Mesenteric fat pad (tissue), 1 donor: ENCODE measurements at regions not wholly inside any gene's neighbourhood (a gene's known extent, or its start where the extent isn't known, plus 50 kb on each side); places are given as distances from the start of the nearest gene placed in this dataset.
"Not testable (repeated sequence)": the region's sequence is repeated elsewhere in the genome, so short reads cannot be mapped to it uniquely, and the experiment has no call there.

Experiments
- DNase-seq: peaks from one replicate; pipeline ENCODE4 v3.0.0-alpha.2; 2020; ENCODE audit warnings: low spot score
- donor health status: DM: yes; HTN: yes; CAD: no.

DNA sequence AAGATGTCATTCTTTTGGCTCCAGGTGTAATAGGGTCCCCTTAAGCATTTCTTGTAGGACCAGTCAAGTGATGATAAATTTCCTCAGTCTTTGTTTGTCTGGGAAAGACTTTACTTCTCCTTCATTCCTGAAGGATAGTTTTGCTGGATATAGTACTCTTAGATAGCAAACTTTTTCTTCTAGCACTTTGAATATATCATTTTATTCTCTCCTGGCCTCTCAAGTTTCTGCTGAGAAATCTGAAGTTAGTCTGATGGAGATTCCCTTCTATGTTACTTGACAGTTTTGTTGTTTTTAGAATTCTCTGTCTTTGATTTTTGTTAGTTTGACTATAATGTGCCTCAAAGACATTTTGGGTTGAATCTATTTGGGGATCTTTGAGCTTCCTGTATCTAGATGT, 181.2 kb upstream of the HES1 start:
- no peak for DNase-seq

DNA sequence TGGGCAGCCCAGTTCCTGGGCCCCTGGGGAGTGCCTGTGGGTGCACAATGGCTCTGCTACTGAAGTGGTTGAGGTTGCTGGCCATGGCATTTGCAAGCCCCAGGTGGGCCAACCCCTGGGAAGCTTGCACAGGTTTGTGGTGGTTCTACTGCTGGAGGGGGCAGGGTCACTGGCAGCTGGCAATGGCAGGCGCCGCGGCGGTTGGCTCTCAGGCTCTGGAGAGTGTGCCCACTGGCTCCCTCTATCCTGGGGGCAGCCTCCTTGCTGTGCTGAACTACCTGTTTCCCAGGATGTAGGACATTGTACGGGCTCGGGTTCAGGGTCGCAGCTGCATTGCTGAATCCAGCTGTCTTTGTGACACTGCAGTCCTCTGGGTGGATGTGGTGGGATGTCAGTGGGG, 180.2 kb upstream of the HES1 start:
- no peak for DNase-seq

DNA sequence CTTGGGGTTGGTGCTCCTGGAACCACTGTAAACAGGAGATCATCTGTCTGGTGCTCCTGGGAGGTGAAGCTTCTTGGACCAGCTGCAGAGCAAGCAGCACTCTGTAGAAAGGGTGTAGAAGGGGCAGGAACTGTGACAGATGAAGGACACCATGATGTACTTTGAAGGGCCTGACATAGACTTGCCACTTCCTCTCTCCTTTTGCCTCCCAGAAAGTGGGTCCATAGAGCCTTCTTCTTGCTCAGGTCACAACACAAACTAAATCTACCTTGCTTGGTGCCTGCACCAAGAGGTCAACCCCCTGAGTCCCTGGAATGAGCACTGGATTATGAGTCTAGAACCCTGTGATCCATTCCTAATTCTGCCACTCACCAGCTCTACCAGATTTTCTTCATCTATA, 176.1 kb upstream of the HES1 start:
- no peak for DNase-seq

DNA sequence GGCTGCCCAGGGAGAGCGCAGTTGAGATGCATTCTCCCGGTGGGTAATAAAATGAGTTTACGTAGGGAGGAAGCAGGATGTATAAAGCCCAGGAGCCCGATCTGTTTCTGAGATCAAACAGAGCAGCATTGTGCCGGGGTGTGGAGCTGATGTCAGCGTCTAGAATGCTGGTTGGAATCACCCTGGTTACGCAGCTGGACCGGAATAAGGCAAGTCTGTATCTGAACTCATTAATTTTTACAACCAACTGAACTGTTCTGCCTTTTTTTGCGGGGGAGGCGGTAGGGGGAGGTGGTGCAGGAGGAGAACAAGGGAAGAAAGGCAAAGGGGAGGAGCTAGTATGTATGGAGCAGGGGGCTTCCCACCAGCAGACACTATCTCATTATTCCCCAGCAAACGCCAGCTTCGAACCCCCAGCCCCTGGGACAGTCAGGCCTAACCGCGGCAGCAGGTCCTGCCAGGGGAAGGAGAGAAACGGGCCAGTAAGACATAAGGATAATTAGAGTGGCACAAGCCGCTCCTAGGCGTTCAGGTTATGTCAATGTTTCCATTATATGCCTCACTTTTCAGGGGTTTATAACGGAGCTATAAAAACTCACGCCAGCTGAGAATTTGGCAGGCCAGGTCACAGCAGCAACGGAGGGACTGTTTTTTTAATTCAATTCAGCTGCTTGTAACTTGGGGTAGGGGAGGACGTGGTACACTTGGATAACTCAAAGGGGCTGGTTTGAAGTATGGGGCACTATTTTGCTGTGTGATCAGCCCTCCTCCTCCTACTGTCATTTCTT, 175.3 kb upstream of the HES1 start:
- DNase-seq, result no peak

DNA sequence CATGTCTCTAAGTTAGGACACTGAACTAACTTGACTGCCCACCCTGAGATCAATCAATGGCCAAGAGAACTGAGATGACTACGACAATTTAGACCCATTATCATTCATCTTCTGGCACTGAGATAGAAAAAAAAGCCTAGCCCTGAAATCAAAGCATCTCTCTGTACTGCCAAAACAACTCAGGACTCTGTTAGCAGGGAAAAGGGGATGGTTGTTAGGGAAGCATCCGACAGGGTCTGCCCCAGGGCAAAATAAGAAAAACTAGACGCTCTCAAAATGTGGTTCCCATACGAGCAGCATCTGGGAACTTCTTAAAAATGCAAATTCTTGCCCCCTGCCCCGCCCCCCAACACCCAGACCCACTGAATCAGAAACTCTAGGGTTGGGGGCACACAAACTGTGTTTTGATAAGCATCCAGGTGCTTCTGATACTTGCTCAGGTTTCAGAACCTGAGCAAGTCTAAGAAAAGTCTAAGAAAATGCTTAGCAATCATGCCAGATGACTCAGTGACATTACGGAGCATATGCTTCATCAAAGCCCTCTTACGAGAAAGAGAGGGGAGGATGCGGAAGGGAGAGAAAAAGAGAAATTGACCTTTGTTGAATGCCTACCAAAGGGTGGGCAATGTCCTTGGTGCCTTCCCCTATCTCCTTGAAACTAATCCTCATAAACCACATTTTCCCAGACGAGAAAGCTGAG, 172.8 kb upstream of the HES1 start:
- no peak for DNase-seq

DNA sequence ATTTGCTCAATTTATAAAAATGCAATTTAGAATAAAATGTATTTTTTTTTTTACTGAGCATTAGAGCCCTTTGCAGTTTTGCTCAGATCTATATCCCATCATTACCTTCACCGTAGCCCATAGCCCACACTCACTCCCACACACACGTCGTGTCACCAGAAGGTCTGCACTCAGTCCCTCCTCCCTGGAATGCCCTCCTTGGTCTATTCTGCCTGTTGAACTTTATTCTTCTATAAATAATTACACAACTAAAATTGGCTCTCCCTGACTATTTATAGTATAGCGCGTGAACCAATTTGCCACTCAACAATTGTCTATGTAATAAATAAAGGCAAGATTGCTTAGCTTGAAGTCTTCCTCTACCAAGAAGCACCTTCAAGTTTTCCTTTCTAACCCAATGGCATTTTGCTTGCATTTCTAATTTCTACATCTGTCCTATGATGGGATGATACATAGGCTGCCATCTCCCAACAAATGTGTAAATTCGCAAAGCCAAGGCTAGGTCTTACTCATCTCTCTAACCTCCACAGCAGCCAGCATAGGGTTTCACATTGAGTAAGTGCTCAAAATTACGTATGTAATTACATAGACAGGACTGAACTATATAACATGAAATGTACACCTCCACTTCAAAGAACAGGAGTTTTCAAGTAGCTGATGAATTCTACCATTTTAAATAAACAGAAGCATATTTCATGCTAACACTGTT, 172.0 kb upstream of the HES1 start:
- DNase-seq, result no peak

DNA sequence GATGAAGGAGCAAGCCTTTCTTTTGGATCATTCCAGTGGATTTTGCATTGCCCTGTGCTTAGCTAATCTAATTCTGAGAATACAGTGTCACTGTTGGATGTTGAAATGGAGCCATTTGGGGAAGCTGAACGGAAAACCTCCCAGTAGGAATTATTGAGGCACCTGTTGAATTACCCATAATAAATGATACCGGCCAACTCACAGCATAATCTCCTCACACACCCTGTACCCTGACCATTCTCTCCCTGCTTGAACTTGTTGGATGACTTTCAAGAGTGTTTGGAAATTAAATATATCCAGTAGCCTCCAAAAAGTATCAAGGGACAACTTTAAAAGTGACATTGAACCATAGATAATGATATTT, 171.4 kb upstream of the HES1 start:
- no peak for DNase-seq

DNA sequence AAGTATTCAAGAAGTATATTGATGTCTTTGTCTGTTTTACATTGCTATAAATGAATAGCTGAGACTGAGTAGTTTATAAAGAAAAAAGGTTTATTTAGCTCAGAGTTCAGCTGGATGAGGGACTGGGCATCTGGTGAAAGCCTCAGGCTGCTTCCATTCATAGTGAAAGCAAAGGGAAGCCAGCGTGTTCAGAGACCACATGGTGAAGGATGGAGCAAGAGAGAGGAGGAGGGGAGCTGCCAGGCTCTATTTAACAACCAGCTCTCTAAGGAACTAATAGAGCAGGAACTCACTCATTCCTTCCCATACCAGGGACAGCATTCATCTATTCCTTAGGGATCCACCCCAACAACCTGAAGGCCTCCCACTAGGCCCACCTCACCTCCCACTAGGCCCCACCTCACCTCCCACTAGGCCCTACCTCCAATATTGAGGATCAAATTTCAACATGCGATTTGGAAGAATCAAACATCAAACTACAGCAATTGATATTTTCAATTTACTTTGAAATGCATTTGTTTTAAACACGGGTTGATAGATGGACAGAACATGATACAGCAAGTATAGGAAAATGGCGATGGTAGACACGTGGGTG, 167.5 kb upstream of the HES1 start:
- DNase-seq, result no peak

DNA sequence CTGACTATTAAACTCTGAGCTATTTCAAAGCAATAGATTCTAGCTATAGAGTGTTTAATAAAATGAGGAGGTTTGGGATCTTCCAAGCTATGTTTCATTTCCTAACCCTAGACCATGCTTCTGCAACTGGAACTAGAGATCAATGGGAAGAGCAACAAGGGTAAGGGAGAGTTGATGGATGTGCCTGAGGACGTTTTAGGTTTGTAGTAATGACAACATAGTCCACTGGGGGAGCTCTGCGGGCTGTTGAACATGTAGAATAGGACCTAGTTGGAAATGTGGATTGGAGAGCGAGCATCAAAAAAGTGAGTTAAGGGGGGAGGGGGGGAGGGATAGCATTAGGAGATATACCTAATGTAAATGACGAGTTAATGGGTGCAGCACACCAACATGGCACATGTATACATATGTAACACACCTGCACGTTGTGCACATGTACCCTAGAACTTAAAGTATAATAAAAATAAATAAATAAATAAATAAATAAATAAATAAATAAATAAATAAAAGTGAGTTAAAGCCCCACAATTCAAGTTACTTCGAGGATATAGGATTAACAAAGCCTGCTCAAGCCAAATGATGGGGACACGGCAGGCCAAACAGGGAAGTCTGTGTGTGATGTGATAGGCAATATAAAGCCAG, 165.7 kb upstream of the HES1 start:
- DNase-seq, result not testable (repeated sequence)

DNA sequence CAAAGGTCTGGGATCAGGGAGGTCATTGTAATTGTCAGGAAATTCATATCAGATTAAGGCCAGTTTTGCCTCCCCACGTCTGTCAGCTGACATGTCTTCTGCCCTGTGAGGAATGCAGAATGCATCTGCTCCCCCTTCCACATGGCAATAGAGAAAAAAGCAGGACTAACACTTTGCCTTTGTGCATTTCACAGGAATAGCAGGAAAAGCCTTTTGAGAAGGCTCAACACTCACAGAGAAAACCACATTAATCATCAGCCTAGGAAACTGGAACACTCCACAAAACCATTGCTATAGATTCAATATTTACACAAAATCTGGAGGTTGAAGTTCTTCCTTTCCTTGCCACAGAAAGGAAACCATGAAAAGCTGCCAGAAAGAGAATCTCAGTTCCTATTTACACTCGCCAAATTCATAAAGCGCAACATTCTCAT, 165.2 kb upstream of the HES1 start:
- no peak for DNase-seq

DNA sequence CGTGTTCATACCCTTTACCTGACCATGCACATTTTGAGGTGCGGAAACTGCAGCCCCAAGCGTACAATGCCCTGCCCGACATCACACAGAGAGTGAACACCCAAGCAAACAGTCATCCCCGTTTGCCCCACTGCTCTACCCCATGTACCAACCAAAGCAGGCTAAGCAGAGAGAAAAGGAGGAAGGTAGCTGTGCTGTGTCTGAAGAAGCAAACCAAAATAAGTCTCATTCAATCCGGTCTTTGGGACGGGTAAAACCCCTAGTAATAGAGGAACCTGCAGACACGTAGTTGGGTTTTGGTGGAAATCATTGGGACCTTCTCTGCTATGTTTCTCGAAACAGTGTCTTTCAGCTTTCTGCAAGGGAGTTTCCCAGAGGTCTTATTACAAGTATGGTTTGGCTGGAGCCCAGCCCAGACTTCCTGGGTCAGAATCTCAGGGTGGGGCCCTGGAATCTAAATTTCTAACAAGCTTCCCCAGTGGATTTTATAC, 164.6 kb upstream of the HES1 start:
- DNase-seq, result no peak

DNA sequence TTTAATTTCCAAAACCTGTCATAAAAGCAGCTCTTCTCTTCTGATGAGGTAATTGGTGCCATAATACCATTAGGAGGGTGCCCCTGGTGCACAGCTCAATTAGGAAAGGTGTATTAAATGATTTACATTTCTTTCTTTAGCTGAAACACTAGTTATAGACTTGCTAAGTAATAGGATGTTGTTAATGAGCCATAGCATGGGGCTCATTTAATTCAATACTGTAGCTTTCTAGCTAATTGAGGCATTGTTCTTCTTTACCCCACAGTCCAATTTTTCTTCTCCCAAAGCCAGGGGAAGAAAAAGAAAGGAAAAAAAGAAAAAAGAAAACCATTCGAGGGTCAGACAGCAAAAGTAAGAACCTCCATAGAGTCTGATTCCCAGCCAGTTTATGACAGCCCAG, 164.0 kb upstream of the HES1 start:
- DNase-seq, result no peak

DNA sequence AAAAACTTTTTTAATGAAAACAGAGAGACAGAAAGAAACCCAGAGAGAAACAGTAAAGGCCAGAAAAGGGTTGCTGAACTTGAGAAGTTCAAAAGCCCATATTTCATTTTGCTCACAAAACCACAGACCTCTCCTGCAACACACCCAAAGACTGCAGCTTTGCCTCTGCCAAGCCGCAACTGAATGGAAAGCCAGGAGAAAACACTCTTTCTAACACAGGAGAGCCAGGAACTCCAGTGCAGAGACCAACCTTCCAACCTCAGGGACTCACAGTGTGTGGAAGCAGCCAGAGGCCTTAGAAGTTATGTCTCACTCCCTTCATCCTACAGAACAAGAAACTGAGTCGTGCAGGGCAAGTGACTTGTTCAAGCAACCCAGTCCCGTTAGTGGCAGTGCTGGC, 163.1 kb upstream of the HES1 start:
- DNase-seq, result no peak

DNA sequence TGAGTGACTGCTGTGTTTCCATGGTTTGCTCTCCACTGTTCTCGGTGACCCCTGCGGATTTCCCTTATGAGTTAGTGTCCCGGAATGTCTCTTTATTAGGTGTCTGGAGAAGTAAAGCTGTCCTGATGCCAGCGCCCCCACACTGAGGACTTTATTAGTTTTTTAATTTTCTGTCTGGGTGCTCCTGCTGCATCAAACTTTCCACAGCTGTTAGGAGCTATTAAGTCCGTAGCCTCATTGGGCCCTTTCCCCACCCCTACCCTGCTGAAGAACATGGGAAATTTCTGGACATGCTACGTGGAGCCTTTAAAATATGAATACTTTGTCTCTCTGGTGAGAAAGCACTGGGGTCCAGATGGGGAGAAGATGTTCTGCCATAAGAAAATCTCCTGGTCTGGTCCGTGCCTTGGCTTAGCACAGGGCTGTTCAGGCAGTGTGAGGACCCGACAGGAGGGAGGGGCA, 161.7 kb upstream of the HES1 start:
- DNase-seq, result no peak

DNA sequence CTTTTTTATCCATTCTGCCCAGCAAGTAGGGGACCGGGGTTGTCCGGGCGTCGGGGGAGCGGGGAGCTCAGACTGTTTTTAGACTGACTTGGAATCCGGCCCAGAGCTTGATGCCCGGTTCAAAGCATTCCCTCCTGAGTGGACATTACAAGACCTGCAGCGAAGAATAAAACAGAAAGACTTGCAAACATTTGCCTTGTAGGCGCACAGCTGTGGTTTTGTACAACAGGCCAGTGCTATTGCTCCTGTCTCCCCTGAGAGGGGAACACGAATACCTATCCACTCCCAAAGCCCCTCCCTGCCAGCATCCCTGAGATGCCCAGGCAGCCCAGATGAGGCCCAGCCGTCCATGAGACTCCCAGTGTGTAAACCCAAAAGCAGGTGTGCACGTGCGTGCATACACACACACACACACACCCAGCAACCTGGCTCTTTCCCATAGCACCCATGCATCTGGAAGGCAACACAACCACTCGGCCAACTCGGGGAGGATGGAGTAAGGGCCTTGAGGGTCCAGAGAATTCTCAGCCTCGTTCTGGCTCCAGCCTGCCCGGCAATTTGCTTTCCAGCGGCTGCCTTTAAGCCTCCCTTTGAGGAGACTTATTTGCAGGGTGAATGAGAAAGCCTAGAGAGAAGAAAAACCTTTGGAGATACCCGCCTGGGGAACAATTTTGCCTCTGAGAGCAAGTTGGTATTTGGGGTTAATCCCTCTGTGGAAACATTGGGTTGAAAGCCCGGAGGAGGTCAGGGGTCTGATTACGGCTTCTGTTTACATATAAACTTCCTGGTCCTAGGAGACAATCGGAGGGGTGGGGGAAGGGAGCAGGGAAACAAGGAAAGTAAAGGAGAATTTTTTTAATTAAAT, 161.0 kb upstream of the HES1 start:
- DNase-seq, result peak; percentile 74

DNA sequence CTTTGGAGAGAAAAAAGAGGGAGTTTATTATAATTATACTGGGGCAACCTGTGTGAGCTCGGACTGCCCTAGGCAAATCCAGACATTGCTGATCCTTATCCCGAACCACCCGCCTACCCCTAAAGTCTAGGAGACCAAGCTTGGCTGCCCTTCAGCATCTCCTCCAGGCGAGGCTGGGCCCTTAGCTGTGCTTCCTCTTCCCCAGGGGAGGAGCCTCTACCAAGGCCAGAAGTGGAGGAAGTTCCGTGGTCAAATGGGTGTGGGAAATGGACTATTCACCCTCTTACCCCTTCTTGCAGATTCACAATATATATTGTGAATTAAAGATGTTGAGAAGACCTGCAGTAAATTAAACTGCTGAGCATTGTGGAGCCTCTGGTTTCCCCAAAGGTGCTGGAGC, 158.3 kb upstream of the HES1 start:
- DNase-seq, result no peak

DNA sequence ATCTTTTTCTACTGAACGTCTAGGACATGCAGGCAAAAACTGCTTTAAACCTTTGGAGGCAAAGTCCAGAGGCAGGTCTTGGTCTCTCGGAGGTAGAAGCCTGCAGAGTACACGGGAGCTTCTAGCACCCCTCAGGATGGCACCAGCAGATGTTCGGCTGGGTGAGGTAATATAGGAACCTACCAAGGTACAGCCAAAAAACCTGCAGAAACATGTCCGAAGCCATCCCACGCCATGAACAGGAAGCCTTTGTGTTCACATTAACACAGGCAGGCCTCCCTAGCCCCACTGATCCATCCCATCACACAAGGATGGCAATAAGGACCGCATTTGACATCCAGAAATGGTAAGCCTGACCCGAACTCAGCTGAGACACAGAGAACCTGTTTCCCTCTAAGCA, 157.9 kb upstream of the HES1 start:
- DNase-seq, result no peak

DNA sequence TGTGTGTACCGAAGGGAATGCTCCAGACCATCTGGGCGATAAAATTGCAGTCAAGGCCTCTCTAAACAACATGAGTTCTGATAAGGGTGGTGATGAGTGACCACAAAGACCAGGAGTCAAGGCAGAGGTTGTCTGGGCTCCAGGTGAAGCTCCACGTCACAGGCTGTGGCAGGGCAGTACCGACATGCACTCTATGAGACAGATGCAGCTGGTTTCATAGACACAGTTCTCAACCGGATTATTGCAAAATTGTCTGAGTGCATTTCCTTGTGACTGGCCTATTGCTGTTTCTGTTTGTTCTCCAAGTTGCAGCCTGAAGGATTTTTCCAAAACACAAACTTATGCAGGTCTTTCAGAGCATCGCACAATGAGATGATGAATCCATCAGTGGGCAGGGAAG, 157.5 kb upstream of the HES1 start:
- no peak for DNase-seq

DNA sequence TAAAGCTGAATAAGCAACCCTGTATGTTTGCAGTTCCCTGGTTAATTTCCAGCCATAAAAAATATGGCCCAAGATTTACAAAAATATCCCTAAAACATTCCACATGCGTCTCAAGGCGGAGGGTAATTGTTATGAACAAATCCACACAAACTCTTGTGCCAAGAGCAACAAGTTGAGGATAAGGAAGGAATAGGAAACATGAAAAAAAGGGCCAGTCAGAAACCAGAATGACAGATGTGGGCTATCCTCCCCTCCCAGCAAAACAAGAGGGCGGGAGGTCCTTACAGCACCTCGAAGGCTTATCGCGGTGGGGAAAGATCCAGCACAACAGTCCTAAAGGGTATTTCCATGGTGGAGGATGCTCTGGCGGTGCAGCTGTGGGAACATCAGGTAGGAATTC, 155.6 kb upstream of the HES1 start:
- no peak for DNase-seq

DNA sequence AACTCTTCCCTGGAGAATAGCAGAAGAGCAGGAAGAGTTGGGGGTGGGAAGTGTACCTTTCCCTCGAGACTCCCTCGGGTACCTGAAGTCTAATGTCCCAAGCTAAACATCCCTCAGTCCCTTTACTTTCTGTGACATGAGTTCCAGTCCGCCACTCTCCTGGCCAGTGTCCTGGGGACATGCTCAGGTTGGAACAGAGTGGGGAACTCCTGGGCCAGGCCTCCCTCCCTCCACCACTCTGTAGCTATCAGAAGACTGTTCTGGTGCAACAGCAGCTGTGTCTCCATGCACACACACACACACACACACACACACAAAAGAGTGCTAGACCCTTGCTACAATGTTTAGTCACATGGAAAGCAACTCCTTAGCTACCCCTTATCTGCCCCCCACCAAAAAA, 155.0 kb upstream of the HES1 start:
- peak; percentile 74 for DNase-seq
